ENCODE measurements at regions not wholly inside any gene's neighbourhood (a gene's known extent, or its start where the extent isn't known, plus 50 kb on each side); places are given as distances from the start of the nearest gene placed in this dataset.

- TF ChIP-seq, protein P1, sequence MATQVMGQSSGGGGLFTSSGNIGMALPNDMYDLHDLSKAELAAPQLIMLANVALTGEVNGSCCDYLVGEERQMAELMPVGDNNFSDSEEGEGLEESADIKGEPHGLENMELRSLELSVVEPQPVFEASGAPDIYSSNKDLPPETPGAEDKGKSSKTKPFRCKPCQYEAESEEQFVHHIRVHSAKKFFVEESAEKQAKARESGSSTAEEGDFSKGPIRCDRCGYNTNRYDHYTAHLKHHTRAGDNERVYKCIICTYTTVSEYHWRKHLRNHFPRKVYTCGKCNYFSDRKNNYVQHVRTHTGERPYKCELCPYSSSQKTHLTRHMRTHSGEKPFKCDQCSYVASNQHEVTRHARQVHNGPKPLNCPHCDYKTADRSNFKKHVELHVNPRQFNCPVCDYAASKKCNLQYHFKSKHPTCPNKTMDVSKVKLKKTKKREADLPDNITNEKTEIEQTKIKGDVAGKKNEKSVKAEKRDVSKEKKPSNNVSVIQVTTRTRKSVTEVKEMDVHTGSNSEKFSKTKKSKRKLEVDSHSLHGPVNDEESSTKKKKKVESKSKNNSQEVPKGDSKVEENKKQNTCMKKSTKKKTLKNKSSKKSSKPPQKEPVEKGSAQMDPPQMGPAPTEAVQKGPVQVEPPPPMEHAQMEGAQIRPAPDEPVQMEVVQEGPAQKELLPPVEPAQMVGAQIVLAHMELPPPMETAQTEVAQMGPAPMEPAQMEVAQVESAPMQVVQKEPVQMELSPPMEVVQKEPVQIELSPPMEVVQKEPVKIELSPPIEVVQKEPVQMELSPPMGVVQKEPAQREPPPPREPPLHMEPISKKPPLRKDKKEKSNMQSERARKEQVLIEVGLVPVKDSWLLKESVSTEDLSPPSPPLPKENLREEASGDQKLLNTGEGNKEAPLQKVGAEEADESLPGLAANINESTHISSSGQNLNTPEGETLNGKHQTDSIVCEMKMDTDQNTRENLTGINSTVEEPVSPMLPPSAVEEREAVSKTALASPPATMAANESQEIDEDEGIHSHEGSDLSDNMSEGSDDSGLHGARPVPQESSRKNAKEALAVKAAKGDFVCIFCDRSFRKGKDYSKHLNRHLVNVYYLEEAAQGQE (IDR thresholded peaks at IDR 0.05; ENCODE audit: low read depth): no peak
- TF ChIP-seq EZH2phosphoT487 (IDR thresholded peaks at IDR 0.05; ENCODE audit: borderline replicate concordance): no peak
- no peak for TF ChIP-seq EGR1 (IDR thresholded peaks at IDR 0.05; ENCODE audit: low read depth)
- TF ChIP-seq ZFX (IDR thresholded peaks at IDR 0.05): no peak
Measured at GRCh38 chr2:175256806-175257585, 75.5 kb upstream of the ATP5MC3 start.
